NT2/D1 (cell line): ENCODE measurements at regions not wholly inside any gene's neighbourhood (a gene's known extent, or its start where the extent isn't known, plus 50 kb on each side); places are given as distances from the start of the nearest gene placed in this dataset.
A peak's percentile ranks its signal among the peaks of the same experiment; 100 is the strongest.

Experiments
- DNase-seq: peaks from one replicate; pipeline ENCODE4 v3.0.0-alpha.2; 2011; ENCODE audit warnings: low read depth, low spot score
- H3K27me3 ChIP-seq: 2 replicates; pipeline ENCODE4 v1.6.0; 2011; ENCODE audit warnings: mild to moderate bottlenecking; ENCODE audit not compliant: insufficient read length, insufficient read depth
- H3K36me3 ChIP-seq: 2 replicates; pipeline ENCODE4 v1.6.1; 2011; ENCODE audit warnings: mild to moderate bottlenecking, low read length, mixed read lengths; ENCODE audit not compliant: insufficient read depth, insufficient read length
- H3K4me1 ChIP-seq: 2 replicates; pipeline ENCODE4 v1.5.1; 2011; ENCODE audit not compliant: insufficient read depth, insufficient read length
- H3K4me3 ChIP-seq: 2 replicates; pipeline ENCODE4 v1.5.1; 2011; ENCODE audit warnings: low read depth; ENCODE audit not compliant: insufficient read length
- H3K9ac ChIP-seq: 2 replicates; pipeline ENCODE4 v1.6.0; 2011; ENCODE audit warnings: low read depth; ENCODE audit not compliant: insufficient read length
- H3K9me3 ChIP-seq: 2 replicates; pipeline ENCODE4 v1.5.1; 2011; ENCODE audit warnings: mild to moderate bottlenecking, low read length; ENCODE audit not compliant: insufficient read depth
- SUZ12 ChIP-seq: IDR thresholded peaks from 2 replicates; pipeline ENCODE4 v1.6.1; 2011; ENCODE audit not compliant: insufficient read length, insufficient read depth; ENCODE audit errors: extremely low read depth
- YY1 ChIP-seq: IDR thresholded peaks from 2 replicates; pipeline ENCODE4 v1.6.1; 2011; ENCODE audit not compliant: insufficient read length, insufficient read depth
- ZNF274 ChIP-seq: IDR thresholded peaks from 2 replicates; pipeline ENCODE4 v1.6.1; 2011; ENCODE audit warnings: mild to moderate bottlenecking, low read depth, low read length

- Histone ChIP-seq H3K4me1 (no peaks in the 10 kb centered on the region), H3K36me3 (peaks cover 5% of the 10 kb centered on the region), H3K9ac (peak overlapping the region; percentile 38), H3K9me3 (no peaks in the 10 kb centered on the region), H3K27me3 (no peaks in the 10 kb centered on the region), H3K4me3 (no peak overlapping the region)
- DNase-seq, result no peak
- TF ChIP-seq ZNF274 (no peak), SUZ12 (no peak), YY1 (no peak)
These were observed 183.2 kb upstream of the IL12A start for GRCh38 chr3:159805411-159805772.

- Histone ChIP-seq H3K36me3 (peaks cover 5% of the 10 kb centered on the region), H3K4me1 (no peaks in the 10 kb centered on the region), H3K9ac (peak overlapping the region; percentile 4), H3K9me3 (no peaks in the 10 kb centered on the region), H3K27me3 (no peaks in the 10 kb centered on the region), H3K4me3 (no peak overlapping the region)
- no peak for DNase-seq
- TF ChIP-seq ZNF274 (no peak), YY1 (no peak), SUZ12 (no peak)
These were observed 182.2 kb upstream of the IL12A start for GRCh38 chr3:159806412-159806811.

GRCh38 chr3:159807137-159808040, 181.2 kb upstream of the IL12A start:
- TF ChIP-seq SUZ12 (no peak), ZNF274 (no peak), YY1 (no peak)
- H3K9me3 ChIP-seq, result no peaks in the 10 kb centered on the region
- no peaks in the 10 kb centered on the region for H3K4me1 ChIP-seq
- H3K4me3 ChIP-seq, result no peak overlapping the region
- H3K9ac ChIP-seq, result no peak overlapping the region
- H3K36me3 ChIP-seq, result peaks cover 5% of the 10 kb centered on the region
- DNase-seq, result no peak
- H3K27me3 ChIP-seq, result no peaks in the 10 kb centered on the region

GRCh38 chr3:159813822-159814531, 174.7 kb upstream of the IL12A start:
- no peak overlapping the region for H3K4me3 ChIP-seq
- peak; percentile 56 for DNase-seq
- no peak for TF ChIP-seq SUZ12
- TF ChIP-seq ZNF274, result no peak
- TF ChIP-seq YY1, result no peak
- H3K27me3 ChIP-seq, result no peaks in the 10 kb centered on the region
- no peaks in the 10 kb centered on the region for H3K4me1 ChIP-seq
- no peak overlapping the region for H3K9ac ChIP-seq
- no peaks in the 10 kb centered on the region for H3K9me3 ChIP-seq
- H3K36me3 ChIP-seq, result no peaks in the 10 kb centered on the region

- Histone ChIP-seq H3K9ac (no peak overlapping the region), H3K36me3 (no peaks in the 10 kb centered on the region), H3K27me3 (no peaks in the 10 kb centered on the region), H3K9me3 (no peaks in the 10 kb centered on the region), H3K4me1 (no peaks in the 10 kb centered on the region), H3K4me3 (no peak overlapping the region)
- no peak for TF ChIP-seq ZNF274
- no peak for TF ChIP-seq YY1
- TF ChIP-seq SUZ12, result no peak
- DNase-seq, result no peak
These were observed 172.1 kb upstream of the IL12A start for GRCh38 chr3:159816512-159816911.

- H3K9ac ChIP-seq, result no peak overlapping the region
- DNase-seq, result no peak
- H3K4me3 ChIP-seq, result no peak overlapping the region
- no peaks in the 10 kb centered on the region for H3K4me1 ChIP-seq
- no peaks in the 10 kb centered on the region for H3K27me3 ChIP-seq
- no peaks in the 10 kb centered on the region for H3K36me3 ChIP-seq
- no peaks in the 10 kb centered on the region for H3K9me3 ChIP-seq
- TF ChIP-seq YY1, result no peak
- no peak for TF ChIP-seq ZNF274
- no peak for TF ChIP-seq SUZ12
These were observed 171.5 kb upstream of the IL12A start for GRCh38 chr3:159817126-159817525.

- no peaks in the 10 kb centered on the region for H3K9me3 ChIP-seq
- H3K27me3 ChIP-seq, result no peaks in the 10 kb centered on the region
- TF ChIP-seq YY1, result no peak
- TF ChIP-seq ZNF274, result no peak
- TF ChIP-seq SUZ12, result no peak
- H3K4me1 ChIP-seq, result no peaks in the 10 kb centered on the region
- no peak for DNase-seq
- H3K36me3 ChIP-seq, result no peaks in the 10 kb centered on the region
- no peak overlapping the region for H3K9ac ChIP-seq
- H3K4me3 ChIP-seq, result no peak overlapping the region
These were observed 171.1 kb upstream of the IL12A start for GRCh38 chr3:159817571-159817970.
